ENCODE measurements at regions not wholly inside any gene's neighbourhood (a gene's known extent, or its start where the extent isn't known, plus 50 kb on each side); places are given as distances from the start of the nearest gene placed in this dataset.

DNA sequence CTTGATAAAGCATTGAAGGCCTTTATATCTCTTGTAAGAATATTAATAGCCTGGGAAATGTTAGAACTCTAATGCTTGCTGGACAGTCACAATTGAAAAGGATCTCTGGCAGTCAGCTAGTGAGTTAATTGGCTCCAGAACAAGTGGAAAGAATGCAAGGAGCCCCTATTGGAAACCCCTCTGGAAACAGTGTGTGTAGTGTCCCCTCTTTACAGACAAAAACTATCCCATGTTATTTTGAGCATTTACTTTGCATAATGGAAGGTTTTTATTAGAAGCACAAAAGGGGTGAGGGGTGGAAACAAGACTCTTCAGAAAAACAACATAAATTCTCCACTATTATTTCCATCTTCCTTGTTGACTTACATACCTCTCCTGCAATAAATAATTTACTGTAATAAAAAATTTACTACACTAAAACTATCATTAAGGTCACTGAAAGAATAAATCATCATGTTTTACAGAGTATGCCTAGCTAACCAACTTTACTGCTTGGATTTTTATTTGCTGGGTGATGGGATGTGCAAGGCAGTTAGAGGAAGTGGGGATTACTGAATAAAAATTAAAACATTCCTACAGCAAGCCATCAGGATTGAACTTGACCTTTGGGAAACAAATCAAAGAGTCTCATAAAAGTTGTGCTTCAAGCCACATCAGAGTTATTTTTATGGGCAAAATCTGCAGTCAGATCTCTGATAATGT is 610.4 kb downstream of the TBC1D4 start:
- POLR2A ChIA-PET = no interaction called here
- CTCF ChIA-PET = no interaction called here
- Mint-ChIP-seq H3K4me1 (no peaks in the 10 kb centered on the region), H3K27me3 (no peaks in the 10 kb centered on the region), H3K36me3 (ENCODE audit: low read depth) (no peaks in the 10 kb centered on the region), H3K27ac (no peak overlapping the region), H3K4me3 (no peak overlapping the region), H3K9me3 (peaks cover 2% of the 10 kb centered on the region)
- DNase-seq = no peak

DNA sequence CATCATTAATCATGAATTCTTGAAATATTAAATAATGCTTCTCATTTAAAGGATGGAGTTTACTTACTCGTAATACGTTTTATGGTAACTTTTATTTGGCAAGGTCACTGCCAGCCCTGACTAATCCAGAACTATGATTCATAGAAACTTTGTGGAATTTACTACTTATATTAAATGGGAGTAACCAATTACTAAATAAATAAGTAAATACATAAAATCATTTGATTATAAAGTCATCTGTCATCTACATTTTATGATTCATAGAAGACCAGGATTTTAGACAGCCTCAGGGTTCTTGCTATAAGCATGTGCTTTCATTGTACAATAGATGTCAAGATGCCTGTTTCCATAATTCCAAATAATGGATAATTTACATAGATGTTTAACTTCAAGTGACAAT is 611.1 kb downstream of the TBC1D4 start:
- no peak overlapping the region for H3K27ac Mint-ChIP-seq
- no peak overlapping the region for H3K4me3 Mint-ChIP-seq
- H3K4me1 Mint-ChIP-seq = no peaks in the 10 kb centered on the region
- H3K27me3 Mint-ChIP-seq = no peaks in the 10 kb centered on the region
- H3K36me3 Mint-ChIP-seq (ENCODE audit: low read depth) = no peaks in the 10 kb centered on the region
- CTCF ChIA-PET = no interaction called here
- POLR2A ChIA-PET = no interaction called here
- DNase-seq = no peak
- peaks cover 2% of the 10 kb centered on the region for H3K9me3 Mint-ChIP-seq

DNA sequence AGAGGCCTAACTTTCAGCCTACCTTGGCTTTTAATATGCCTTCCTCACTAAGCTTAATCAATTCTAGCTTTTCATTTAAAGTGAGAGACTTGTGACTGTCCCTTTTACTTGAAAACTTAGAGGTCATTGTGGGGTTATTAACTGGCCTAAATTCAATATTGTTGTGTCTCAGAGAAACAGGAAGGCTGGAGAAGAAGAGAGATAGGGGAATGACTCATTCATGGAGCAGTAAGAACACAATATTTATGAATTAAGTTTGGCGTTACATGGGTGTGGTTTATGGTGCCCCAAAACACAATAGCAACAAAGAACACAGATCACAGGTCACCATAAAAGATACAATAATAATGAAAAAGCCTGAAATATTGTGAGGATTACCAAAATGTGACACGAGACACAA is 612.1 kb downstream of the TBC1D4 start:
- no peaks in the 10 kb centered on the region for H3K27me3 Mint-ChIP-seq
- no peaks in the 10 kb centered on the region for H3K9me3 Mint-ChIP-seq
- no peak overlapping the region for H3K4me3 Mint-ChIP-seq
- no peaks in the 10 kb centered on the region for H3K36me3 Mint-ChIP-seq (ENCODE audit: low read depth)
- no peak overlapping the region for H3K27ac Mint-ChIP-seq
- ChIA-PET CTCF (interaction anchor here (1.2 kb wide), 1 partner anchor 350 kb away, joined by 3 read pairs; no protein-coding TSS in a partner anchor), POLR2A (no interaction called here)
- H3K4me1 Mint-ChIP-seq = no peaks in the 10 kb centered on the region
- no peak for DNase-seq

DNA sequence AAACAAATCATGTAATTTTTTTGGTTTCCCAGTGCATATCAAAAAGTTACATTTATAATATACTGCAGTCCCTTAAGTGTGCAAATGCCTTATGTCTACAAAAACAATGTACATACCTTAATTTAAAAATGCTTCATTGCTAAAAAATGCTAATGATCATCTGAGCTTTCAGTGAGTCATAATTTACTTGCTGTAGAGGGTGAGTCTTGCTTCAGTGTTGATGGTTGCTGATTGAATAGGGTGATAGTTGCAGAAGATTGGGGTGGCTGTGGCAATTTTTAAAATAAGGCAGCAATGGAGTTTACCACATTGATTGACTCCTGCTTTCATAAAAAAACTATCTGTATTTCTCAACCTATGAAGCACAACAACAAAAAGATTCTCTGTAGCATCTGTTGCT is 613.9 kb downstream of the TBC1D4 start:
- ChIA-PET POLR2A (no interaction called here), CTCF (no interaction called here)
- H3K9me3 Mint-ChIP-seq = no peaks in the 10 kb centered on the region
- no peak for DNase-seq
- H3K27me3 Mint-ChIP-seq = no peaks in the 10 kb centered on the region
- no peak overlapping the region for H3K4me3 Mint-ChIP-seq
- H3K4me1 Mint-ChIP-seq = no peaks in the 10 kb centered on the region
- H3K27ac Mint-ChIP-seq = no peak overlapping the region
- H3K36me3 Mint-ChIP-seq (ENCODE audit: low read depth) = no peaks in the 10 kb centered on the region

DNA sequence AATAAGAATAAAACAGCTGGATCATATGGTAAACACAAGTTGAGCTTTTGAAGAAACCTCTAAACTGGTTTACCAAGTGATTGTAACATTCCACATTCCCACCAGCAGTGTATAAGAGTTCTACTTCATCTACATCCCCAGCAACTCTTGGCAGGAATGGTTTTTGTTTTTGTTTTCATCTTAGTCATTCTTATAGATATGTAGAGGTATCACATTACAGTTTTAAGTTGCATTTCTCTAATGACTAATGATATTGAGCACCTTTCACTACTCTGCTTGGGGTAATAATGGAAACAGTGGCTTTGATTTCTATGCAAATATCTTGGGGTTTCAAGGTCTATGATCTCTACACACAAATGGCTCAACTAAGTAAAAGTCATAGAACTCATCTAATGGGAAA is 614.5 kb downstream of the TBC1D4 start:
- Mint-ChIP-seq H3K4me1 (no peaks in the 10 kb centered on the region), H3K27ac (no peak overlapping the region), H3K9me3 (no peaks in the 10 kb centered on the region), H3K4me3 (no peak overlapping the region), H3K36me3 (ENCODE audit: low read depth) (no peaks in the 10 kb centered on the region), H3K27me3 (no peaks in the 10 kb centered on the region)
- ChIA-PET CTCF (no interaction called here), POLR2A (no interaction called here)
- no peak for DNase-seq

DNA sequence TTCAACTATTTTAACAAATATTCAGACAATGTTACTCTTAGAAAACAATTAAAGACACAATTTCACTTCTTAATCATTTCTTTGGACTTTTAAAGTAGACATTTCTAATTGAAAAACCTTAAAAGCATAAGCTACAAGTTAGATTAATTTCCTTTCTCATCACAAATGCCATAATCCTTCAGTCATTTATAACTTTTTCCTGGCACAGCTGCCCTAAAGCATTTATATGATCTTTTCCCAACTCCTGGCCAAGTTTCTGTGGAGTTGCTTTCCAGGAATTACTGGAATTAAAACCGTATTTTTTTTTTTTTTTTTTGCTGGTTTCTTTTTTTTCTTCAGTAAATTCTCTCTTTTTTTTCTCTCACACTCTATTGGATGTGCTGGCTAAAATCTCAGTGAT is 615.9 kb downstream of the TBC1D4 start:
- no peaks in the 10 kb centered on the region for H3K36me3 Mint-ChIP-seq (ENCODE audit: low read depth)
- no peaks in the 10 kb centered on the region for H3K4me1 Mint-ChIP-seq
- no peaks in the 10 kb centered on the region for H3K9me3 Mint-ChIP-seq
- no peak overlapping the region for H3K4me3 Mint-ChIP-seq
- ChIA-PET POLR2A (no interaction called here), CTCF (interaction anchor here (0.7 kb wide), 1 partner anchor 333 kb away, joined by 4 read pairs; no protein-coding TSS in a partner anchor)
- no peak overlapping the region for H3K27ac Mint-ChIP-seq
- no peak for DNase-seq
- H3K27me3 Mint-ChIP-seq = no peaks in the 10 kb centered on the region

DNA sequence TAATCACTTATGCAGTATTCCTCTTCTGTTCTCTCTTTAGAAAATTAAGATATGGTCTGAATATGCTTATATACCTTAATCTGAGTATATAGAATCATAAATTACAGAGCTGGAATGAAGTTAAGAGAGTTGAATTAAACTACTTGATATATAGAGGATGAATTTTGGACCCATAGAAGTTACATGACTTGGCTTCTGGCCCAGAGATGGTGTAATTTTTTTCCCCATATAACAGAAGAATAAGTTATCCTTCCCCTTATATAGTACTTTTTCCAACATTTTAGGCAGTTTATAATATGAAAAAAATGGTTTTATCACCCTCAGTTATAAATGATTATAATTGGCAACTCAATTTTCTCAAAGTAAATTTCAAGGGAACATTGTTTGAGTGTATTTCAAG is 616.3 kb downstream of the TBC1D4 start:
- Mint-ChIP-seq H3K4me1 (no peaks in the 10 kb centered on the region), H3K4me3 (no peak overlapping the region), H3K27me3 (no peaks in the 10 kb centered on the region), H3K9me3 (no peaks in the 10 kb centered on the region), H3K36me3 (ENCODE audit: low read depth) (no peaks in the 10 kb centered on the region), H3K27ac (no peak overlapping the region)
- ChIA-PET POLR2A (no interaction called here), CTCF (interaction anchor here (0.7 kb wide), 1 partner anchor 333 kb away, joined by 4 read pairs; no protein-coding TSS in a partner anchor)
- no peak for DNase-seq

DNA sequence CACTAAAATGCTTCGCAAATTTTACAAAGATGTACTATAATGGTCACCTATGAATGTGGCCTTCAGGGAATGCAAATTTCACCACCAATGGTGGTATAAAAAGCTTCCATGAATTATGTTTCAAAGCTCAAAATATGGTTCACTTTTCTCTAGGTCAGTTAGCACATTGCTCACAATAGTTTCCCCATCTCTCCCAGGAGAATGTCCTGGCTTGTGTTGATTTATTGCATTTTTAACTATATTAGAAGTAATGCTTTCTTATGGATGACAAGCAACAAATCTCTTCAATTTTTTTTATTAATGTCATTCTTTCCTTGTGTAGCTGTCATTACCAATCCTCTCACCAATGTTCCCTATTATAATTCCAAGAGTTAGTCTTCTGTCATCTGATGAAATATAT is 621.2 kb downstream of the TBC1D4 start:
- Mint-ChIP-seq H3K9me3 (no peaks in the 10 kb centered on the region), H3K36me3 (ENCODE audit: low read depth) (no peaks in the 10 kb centered on the region), H3K4me1 (no peaks in the 10 kb centered on the region), H3K4me3 (no peak overlapping the region), H3K27ac (no peak overlapping the region), H3K27me3 (no peaks in the 10 kb centered on the region)
- no peak for DNase-seq
- CTCF ChIA-PET = no interaction called here
- POLR2A ChIA-PET = no interaction called here

DNA sequence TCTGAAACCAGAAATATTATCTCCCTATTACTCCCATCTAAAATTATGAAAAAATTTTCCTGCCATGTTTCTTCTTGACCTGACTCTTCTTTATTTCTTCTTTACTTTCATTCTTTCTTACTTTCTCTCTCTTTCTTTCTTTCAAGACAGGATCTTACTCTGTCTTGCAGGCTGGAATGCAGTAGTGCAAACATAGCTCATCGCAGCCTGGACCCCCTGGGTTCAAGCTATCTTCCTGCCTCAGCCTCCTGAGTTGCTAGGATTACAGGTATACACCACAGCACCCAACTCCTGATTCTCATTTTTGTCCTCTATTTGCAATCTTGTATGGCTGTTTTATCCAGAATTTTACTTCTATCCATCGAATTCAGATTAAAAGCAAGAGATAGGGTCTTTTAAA is 631.1 kb downstream of the TBC1D4 start:
- DNase-seq = no peak
- ChIA-PET POLR2A (no interaction called here), CTCF (no interaction called here)
- no peaks in the 10 kb centered on the region for H3K27me3 Mint-ChIP-seq
- H3K4me3 Mint-ChIP-seq = no peak overlapping the region
- H3K4me1 Mint-ChIP-seq = no peaks in the 10 kb centered on the region
- H3K9me3 Mint-ChIP-seq = peaks cover 4% of the 10 kb centered on the region
- H3K36me3 Mint-ChIP-seq (ENCODE audit: low read depth) = no peaks in the 10 kb centered on the region
- H3K27ac Mint-ChIP-seq = no peak overlapping the region

DNA sequence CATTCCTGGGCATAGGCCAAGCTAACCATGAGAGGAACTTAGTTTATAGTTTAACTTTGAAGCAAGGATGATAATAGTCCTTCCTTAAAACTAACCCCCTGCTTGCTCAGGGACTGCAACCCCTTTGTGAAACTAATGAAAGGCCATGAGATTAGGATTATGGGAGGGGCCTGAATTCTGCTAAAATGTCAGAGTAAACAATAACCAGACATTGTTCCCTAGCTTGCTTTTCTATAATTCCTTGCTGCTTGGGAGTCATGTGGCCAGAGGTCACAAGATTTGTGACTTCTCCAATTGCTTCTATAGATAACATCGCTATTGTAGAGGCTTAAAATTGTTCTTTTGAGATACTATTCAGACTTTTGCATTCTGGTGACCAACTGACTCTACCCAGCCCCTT is 634.0 kb downstream of the TBC1D4 start:
- H3K27me3 Mint-ChIP-seq = no peaks in the 10 kb centered on the region
- no peak overlapping the region for H3K27ac Mint-ChIP-seq
- no peak for DNase-seq
- CTCF ChIA-PET = no interaction called here
- H3K9me3 Mint-ChIP-seq = no peaks in the 10 kb centered on the region
- POLR2A ChIA-PET = no interaction called here
- no peaks in the 10 kb centered on the region for H3K36me3 Mint-ChIP-seq (ENCODE audit: low read depth)
- no peaks in the 10 kb centered on the region for H3K4me1 Mint-ChIP-seq
- H3K4me3 Mint-ChIP-seq = no peak overlapping the region

DNA sequence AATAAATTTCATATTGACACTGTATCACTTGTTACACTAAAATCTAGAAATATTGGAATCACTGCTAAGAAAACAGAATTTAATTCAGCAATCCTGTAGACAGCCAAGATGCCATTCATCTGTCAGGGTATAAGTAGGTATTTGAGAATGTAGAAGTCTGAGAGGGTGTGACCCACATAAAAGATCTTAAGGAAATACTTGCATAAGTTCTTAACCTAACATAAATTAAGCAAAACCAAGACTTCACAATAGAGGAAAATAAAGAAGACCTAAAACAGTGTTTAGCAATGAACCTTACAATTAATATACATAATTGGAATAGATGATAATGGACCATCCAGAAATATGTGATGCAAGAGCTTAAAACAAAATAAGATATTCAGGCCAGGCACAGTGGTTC is 636.2 kb downstream of the TBC1D4 start:
- DNase-seq = no peak
- ChIA-PET POLR2A (no interaction called here), CTCF (no interaction called here)
- Mint-ChIP-seq H3K9me3 (no peaks in the 10 kb centered on the region), H3K36me3 (ENCODE audit: low read depth) (no peaks in the 10 kb centered on the region), H3K27ac (no peak overlapping the region), H3K4me3 (no peak overlapping the region), H3K4me1 (no peaks in the 10 kb centered on the region), H3K27me3 (no peaks in the 10 kb centered on the region)

DNA sequence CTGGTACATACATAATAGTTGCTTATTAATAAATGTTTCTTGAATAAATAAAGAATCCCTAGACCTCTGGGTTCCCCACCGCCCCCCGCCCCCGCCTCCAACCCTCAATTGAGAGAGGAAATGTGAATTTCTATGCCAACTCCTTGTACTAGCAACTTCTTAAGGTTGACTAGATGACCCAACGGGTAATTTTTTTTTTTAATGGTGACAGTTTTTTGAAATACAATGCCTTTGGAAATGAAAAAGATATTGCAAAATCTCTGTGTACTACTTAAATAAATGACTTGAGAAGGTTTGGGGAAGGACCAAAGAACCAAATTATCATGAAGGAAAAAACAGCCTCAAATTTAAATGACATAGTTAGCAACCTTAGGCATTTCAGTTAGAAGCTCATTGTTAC is 640.3 kb downstream of the TBC1D4 start:
- no peak overlapping the region for H3K4me3 Mint-ChIP-seq
- ChIA-PET POLR2A (no interaction called here), CTCF (no interaction called here)
- no peaks in the 10 kb centered on the region for H3K4me1 Mint-ChIP-seq
- H3K9me3 Mint-ChIP-seq = no peaks in the 10 kb centered on the region
- H3K27me3 Mint-ChIP-seq = no peaks in the 10 kb centered on the region
- no peak overlapping the region for H3K27ac Mint-ChIP-seq
- DNase-seq = no peak
- no peaks in the 10 kb centered on the region for H3K36me3 Mint-ChIP-seq (ENCODE audit: low read depth)

DNA sequence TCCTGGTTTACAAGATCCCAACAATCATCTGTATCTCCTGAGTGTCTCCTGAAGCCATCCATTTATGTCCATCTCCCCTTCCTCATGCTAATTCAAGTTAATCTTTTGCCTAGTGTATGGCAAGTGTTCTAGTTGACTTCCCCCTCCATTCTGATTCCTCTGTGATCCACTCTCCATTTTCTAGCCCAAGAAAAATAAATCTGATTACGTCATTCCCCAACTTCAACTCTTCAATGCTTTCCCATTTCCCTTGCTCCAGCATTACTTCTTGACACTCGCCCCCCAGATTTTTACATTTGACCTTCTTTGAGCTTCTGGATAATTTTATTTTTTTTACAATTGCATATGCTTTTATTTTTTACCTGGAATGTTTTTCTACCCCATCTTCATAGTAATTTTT is 640.8 kb downstream of the TBC1D4 start:
- H3K27ac Mint-ChIP-seq = no peak overlapping the region
- H3K9me3 Mint-ChIP-seq = no peaks in the 10 kb centered on the region
- no peaks in the 10 kb centered on the region for H3K36me3 Mint-ChIP-seq (ENCODE audit: low read depth)
- no peaks in the 10 kb centered on the region for H3K27me3 Mint-ChIP-seq
- ChIA-PET CTCF (no interaction called here), POLR2A (no interaction called here)
- H3K4me3 Mint-ChIP-seq = no peak overlapping the region
- DNase-seq = no peak
- H3K4me1 Mint-ChIP-seq = no peaks in the 10 kb centered on the region

DNA sequence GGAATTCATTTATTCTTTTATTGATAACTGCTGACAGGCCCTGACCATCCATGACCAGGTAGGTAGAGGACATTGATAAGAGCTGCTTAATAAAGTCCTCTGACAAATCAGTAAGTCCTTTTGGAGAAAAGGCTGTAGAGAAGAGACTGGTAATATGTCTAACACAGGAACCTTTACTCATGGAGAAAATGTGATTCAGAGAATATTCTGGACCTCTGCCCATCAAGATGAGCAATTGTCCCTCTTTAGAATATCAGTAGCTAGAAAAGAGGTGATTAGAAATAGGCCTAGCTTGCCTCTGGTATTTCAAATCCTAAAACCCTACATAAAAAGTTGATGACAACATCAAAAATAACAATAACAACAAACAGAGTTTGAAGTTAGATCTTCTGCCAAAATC is 642.3 kb downstream of the TBC1D4 start:
- no peak overlapping the region for H3K27ac Mint-ChIP-seq
- ChIA-PET CTCF (interaction anchor here (1.0 kb wide), 1 partner anchor 21 kb away, joined by 3 read pairs; no protein-coding TSS in a partner anchor), POLR2A (no interaction called here)
- no peaks in the 10 kb centered on the region for H3K9me3 Mint-ChIP-seq
- H3K4me3 Mint-ChIP-seq = no peak overlapping the region
- H3K27me3 Mint-ChIP-seq = no peaks in the 10 kb centered on the region
- H3K36me3 Mint-ChIP-seq (ENCODE audit: low read depth) = no peaks in the 10 kb centered on the region
- DNase-seq = no peak
- H3K4me1 Mint-ChIP-seq = no peaks in the 10 kb centered on the region

All from activated CD4-positive, alpha-beta memory T cell treated with anti-CD3 and anti-CD28 coated beads, Interleukin-2, amount 10 ng/mL, durations not matched to agents 7 days and 5 days (primary cell).